SH-SY5Y (cell line): ENCODE measurements at regions not wholly inside any gene's neighbourhood (a gene's known extent, or its start where the extent isn't known, plus 50 kb on each side); places are given as distances from the start of the nearest gene placed in this dataset.

Source experiments
- GATA2 ChIP-seq: IDR thresholded peaks from 2 replicates; pipeline ENCODE4 v1.6.1; 2011; ENCODE audit warnings: mild to moderate bottlenecking, low read depth, low read length
- GATA3 ChIP-seq: IDR thresholded peaks from 2 replicates; pipeline ENCODE4 v1.6.1; 2011; ENCODE audit warnings: low read depth, mild to moderate bottlenecking, low read length, moderate library complexity

GRCh38 chr12:25675808-25676207, 122.7 kb upstream of the LMNTD1 start:
- no peak for TF ChIP-seq GATA2
- no peak for TF ChIP-seq GATA3

- TF ChIP-seq GATA3 = no peak
Observed at GRCh38 chr12:25677232-25677937, 124.3 kb upstream of the LMNTD1 start.

GRCh38 chr12:25681580-25681979, 128.5 kb upstream of the LMNTD1 start:
- TF ChIP-seq GATA2 (no peak), GATA3 (no peak)

- no peak for TF ChIP-seq GATA2
- no peak for TF ChIP-seq GATA3
Observed at GRCh38 chr12:25682421-25682820, 129.3 kb upstream of the LMNTD1 start.

- no peak for TF ChIP-seq GATA3
- no peak for TF ChIP-seq GATA2
Observed at GRCh38 chr12:25684070-25684469, 131.0 kb upstream of the LMNTD1 start.

GRCh38 chr12:25686351-25686750, 133.3 kb upstream of the LMNTD1 start:
- no peak for TF ChIP-seq GATA2
- no peak for TF ChIP-seq GATA3

GRCh38 chr12:25687226-25687625, 134.1 kb upstream of the LMNTD1 start:
- TF ChIP-seq GATA3 (no peak), GATA2 (no peak)

- TF ChIP-seq GATA2 (no peak), GATA3 (no peak)
Observed at GRCh38 chr12:25689996-25690501, 137.0 kb upstream of the LMNTD1 start.

GRCh38 chr12:25690996-25691864, 138.1 kb upstream of the LMNTD1 start:
- TF ChIP-seq GATA2 (no peak), GATA3 (no peak)

GRCh38 chr12:25691865-25692114, 138.7 kb upstream of the LMNTD1 start:
- TF ChIP-seq GATA2 = no peak
- TF ChIP-seq GATA3 = no peak

- TF ChIP-seq GATA2 = no peak
- no peak for TF ChIP-seq GATA3
Observed at GRCh38 chr12:25692115-25693035, 139.3 kb upstream of the LMNTD1 start.

- TF ChIP-seq GATA3 (peak; percentile 47; the same call in 1 of the 2 replicates), GATA2 (peak; percentile 75)
Observed at GRCh38 chr12:25694072-25694471, 141.0 kb upstream of the LMNTD1 start.

GRCh38 chr12:25695574-25695973, 142.5 kb upstream of the LMNTD1 start:
- TF ChIP-seq GATA2 = no peak

- TF ChIP-seq GATA2 (no peak), GATA3 (no peak)
Observed at GRCh38 chr12:25698772-25699171, 145.7 kb upstream of the LMNTD1 start.
